Muscle of leg (tissue), 3 donors: ENCODE measurements at regions not wholly inside any gene's neighbourhood (a gene's known extent, or its start where the extent isn't known, plus 50 kb on each side); places are given as distances from the start of the nearest gene placed in this dataset.

Experiments used
- DNase-seq: peaks from one replicate; pipeline ENCODE4 v3.0.0; 2013
- H3K27ac ChIP-seq: one replicate; pipeline ENCODE4 v1.5.1; 2013; ENCODE audit warnings: mild to moderate bottlenecking, low read length, control low read depth
- H3K27me3 ChIP-seq: one replicate; pipeline ENCODE4 v1.6.1; 2013; ENCODE audit warnings: low read length; ENCODE audit not compliant: control insufficient read depth, insufficient read depth
- H3K36me3 ChIP-seq: one replicate; pipeline ENCODE4 v1.6.1; 2013; ENCODE audit warnings: low read length; ENCODE audit not compliant: control insufficient read depth, insufficient read depth
- H3K4me1 ChIP-seq: one replicate; pipeline ENCODE4 v1.6.1; 2013; ENCODE audit warnings: low read length; ENCODE audit not compliant: control insufficient read depth, insufficient read depth
- H3K4me3 ChIP-seq: one replicate; pipeline ENCODE4 v1.5.1; 2013; ENCODE audit warnings: low read length, control low read depth
- H3K9me3 ChIP-seq: replicated peaks from 2 replicates; pipeline ENCODE4 v1.6.1; 2013; ENCODE audit warnings: low read depth, low read length; ENCODE audit not compliant: control insufficient read depth
- WGBS: methylation state at CpG from one replicate; pipeline ENCODE4 v1.1.5; 2013; ENCODE audit warnings: missing lambda C conversion rate; ENCODE audit not compliant: insufficient coverage; 5-methylcytosine and 5-hydroxymethylcytosine counted together

DNA sequence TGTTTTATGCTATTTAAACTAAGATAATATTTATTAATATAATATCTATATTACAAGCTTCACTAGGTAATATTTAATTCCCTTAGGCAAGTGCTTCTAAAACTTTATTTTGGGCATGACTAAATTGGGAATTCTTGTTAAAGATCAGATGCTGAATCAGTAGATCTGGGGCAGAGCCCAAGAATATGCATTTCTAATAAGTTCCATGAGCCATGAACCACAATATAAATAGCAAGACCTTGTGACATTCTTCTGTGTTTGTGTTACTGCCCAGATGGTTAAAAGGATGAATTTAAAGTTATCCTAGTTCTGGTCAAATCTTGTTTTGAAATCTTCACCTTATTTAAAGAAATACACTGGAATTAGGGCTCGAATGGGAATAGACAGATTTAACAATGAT lies 258.4 kb upstream of the CACNA2D1 start:
- no CpG with 5 or more reads among the region's 1 CpG for WGBS
- no peak overlapping the region for H3K27ac ChIP-seq
- H3K4me3 ChIP-seq = no peak overlapping the region
- H3K4me1 ChIP-seq = no peaks in the 10 kb centered on the region
- H3K27me3 ChIP-seq = no peaks in the 10 kb centered on the region
- no peak for DNase-seq
- no peaks in the 10 kb centered on the region for H3K9me3 ChIP-seq
- no peaks in the 10 kb centered on the region for H3K36me3 ChIP-seq

DNA sequence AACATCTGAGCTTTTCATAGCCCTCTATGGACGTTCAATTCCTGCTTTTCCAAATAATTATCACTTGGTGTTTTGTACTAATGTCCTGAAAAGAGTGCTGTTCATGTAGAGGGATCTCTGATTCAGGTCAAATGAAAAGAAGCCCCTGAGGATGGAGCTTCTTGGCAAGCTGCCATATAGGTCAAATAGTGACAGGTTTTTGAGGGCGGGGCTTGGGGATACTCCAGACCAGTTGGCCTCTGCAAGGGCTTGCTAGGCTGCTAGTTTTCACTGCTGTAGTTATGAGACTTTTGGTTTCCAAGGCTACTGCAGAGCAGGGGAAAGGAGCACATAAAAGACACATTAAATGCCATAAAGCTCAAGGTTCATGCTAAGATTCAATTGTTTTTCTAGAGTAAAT lies 257.2 kb upstream of the CACNA2D1 start:
- 40% methylated on average over 1 of the region's 2 CpGs for WGBS

DNA sequence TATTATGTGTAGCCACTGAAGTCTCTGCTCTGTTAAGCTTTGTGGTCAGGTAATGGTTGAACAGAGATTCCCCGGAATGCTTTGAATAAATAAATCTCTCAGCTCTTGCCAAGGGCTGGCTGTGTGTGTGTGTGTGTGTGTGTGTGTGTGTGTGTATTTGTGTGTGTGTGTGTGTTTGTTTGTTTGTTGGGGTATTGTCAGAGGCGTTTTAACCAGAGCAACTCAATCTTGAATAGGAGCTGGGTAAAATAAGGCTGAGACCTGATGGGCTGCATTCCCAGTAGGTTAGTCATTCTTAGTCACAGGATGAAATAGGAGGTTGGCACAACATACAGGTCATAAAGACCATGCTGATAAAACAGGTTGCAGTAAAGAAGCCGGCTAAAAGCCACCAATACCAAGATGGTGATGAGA lies 256.2 kb upstream of the CACNA2D1 start:
- H3K27ac ChIP-seq = no peak overlapping the region
- WGBS = no CpG with 5 or more reads among the region's 3 CpGs
- no peak for DNase-seq
- H3K4me1 ChIP-seq = no peaks in the 10 kb centered on the region
- H3K4me3 ChIP-seq = no peak overlapping the region
- no peaks in the 10 kb centered on the region for H3K27me3 ChIP-seq
- no peaks in the 10 kb centered on the region for H3K36me3 ChIP-seq
- H3K9me3 ChIP-seq = no peaks in the 10 kb centered on the region

More for the DNA sequence above, 257.2 kb upstream of the CACNA2D1 start:
- Histone ChIP-seq H3K36me3 (no peaks in the 10 kb centered on the region), H3K27me3 (no peaks in the 10 kb centered on the region), H3K9me3 (no peaks in the 10 kb centered on the region), H3K4me1 (no peaks in the 10 kb centered on the region), H3K27ac (no peak overlapping the region), H3K4me3 (no peak overlapping the region)
- DNase-seq = peak; percentile 46

DNA sequence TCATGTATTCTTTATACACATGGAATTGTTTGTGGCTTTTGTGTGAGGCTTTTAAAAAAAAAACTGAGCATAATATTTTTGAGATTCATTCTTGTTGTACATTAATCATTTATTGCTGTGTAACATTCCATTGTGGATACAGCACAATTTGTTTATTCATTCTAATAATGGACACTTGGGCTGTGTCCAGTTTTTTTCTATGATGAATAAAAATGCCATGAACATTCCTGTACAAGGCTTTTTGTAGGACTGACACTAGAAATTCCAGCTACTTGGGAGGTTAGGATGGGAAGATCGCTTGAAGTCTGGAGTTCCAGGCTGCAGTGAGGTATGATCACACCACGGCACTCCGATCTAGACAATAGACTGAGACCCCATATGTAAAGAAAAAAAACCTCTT lies 254.3 kb upstream of the CACNA2D1 start:
- Histone ChIP-seq H3K36me3 (no peaks in the 10 kb centered on the region), H3K4me3 (no peak overlapping the region), H3K9me3 (no peaks in the 10 kb centered on the region), H3K4me1 (no peaks in the 10 kb centered on the region), H3K27me3 (no peaks in the 10 kb centered on the region), H3K27ac (no peak overlapping the region)
- no peak for DNase-seq
- no CpG with 5 or more reads among the region's 3 CpGs for WGBS

DNA sequence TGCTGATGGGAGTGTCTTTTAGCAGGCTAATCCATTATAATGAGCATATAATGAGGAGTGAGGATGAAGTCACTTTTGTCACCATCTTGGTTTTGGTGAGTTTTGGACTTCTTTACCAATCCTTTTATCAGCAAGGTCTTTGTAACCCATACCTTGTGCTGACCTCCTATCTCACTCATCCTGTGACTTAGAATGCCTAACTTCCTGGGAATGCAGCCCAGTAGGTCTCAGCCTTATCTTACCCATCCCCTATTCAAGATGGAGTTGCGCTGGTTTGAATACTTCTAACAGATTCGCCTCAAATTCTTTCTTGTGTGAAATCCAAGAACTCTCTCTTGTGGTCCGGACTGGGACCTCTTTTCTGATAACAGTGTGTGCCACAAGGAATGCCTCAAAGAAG lies 253.1 kb upstream of the CACNA2D1 start:
- H3K4me1 ChIP-seq = no peaks in the 10 kb centered on the region
- H3K9me3 ChIP-seq = no peaks in the 10 kb centered on the region
- DNase-seq = no peak
- no peak overlapping the region for H3K27ac ChIP-seq
- H3K27me3 ChIP-seq = no peaks in the 10 kb centered on the region
- no peaks in the 10 kb centered on the region for H3K36me3 ChIP-seq
- no peak overlapping the region for H3K4me3 ChIP-seq
- WGBS = no CpG with 5 or more reads among the region's 3 CpGs

DNA sequence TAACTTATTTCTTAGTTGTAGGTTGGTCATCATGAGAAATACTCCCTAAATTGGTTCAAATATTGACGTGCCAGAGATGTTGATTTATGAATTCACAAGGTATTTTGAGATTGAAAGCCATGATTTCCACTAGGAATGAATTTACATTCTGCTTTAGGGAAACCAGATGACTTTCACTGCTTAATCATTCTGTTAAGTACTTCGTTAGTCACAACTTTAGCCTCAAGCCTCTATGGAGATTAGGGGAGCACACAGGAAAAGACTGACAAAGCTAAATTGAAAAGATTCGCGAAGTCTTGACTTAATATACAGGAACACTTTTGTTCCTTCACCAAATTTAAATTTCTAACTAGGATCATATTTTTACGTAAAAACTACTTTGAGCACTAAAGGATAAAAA lies 250.4 kb upstream of the CACNA2D1 start:
- no peak for DNase-seq
- no peak overlapping the region for H3K4me3 ChIP-seq
- H3K27ac ChIP-seq = no peak overlapping the region
- no peaks in the 10 kb centered on the region for H3K36me3 ChIP-seq
- no peaks in the 10 kb centered on the region for H3K27me3 ChIP-seq
- no peaks in the 10 kb centered on the region for H3K9me3 ChIP-seq
- no CpG with 5 or more reads among the region's 5 CpGs for WGBS
- H3K4me1 ChIP-seq = no peaks in the 10 kb centered on the region

DNA sequence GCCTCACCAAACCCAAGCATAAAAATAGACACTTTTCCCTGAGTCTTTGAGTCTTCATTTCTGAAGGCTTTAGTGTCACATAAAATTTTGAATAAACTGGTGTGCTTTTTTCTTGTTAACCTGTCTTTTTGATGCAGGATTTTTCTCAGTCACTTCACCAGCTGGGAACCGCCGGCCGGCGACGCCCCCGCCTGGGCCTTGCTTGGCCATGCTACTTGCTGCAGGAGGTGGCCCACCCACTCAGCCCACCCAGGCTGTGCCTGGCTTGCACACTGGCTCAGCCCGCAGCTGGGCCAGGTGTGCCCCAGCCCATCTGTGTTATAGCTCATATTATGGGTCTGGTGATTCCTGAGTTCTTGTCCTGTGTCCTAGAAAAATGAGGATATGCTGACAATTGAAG lies 247.4 kb upstream of the CACNA2D1 start:
- no peaks in the 10 kb centered on the region for H3K4me1 ChIP-seq
- no peaks in the 10 kb centered on the region for H3K9me3 ChIP-seq
- 86% methylated on average over 6 of the region's 7 CpGs for WGBS

DNA sequence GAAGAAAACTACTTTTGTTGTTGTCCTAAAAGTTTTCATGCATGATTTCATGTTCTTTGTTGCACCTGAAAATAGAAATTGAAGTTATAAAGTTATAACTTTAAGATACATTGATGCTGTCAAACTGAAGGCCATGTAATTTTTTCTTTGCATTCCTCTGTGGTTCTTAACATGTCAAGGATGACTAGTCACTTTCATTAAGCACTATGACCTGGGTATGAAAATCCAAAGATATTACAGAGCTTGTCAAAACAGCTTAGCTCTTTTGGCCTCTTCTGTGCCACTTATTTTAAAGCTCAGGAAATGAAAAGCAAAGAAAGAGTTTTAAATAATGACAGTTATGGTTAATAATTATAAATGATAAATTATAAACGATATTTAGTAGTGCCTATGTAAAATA lies 241.6 kb upstream of the CACNA2D1 start:
- Histone ChIP-seq H3K27ac (no peak overlapping the region), H3K9me3 (no peaks in the 10 kb centered on the region), H3K36me3 (no peaks in the 10 kb centered on the region), H3K4me1 (no peaks in the 10 kb centered on the region), H3K4me3 (no peak overlapping the region), H3K27me3 (no peaks in the 10 kb centered on the region)
- 100% methylated on average over 1 of the region's 1 CpG for WGBS
- DNase-seq = no peak

More for the DNA sequence above, 247.4 kb upstream of the CACNA2D1 start:
- no peak for DNase-seq
- H3K27me3 ChIP-seq = no peaks in the 10 kb centered on the region
- H3K4me3 ChIP-seq = no peak overlapping the region
- no peaks in the 10 kb centered on the region for H3K36me3 ChIP-seq
- no peak overlapping the region for H3K27ac ChIP-seq

DNA sequence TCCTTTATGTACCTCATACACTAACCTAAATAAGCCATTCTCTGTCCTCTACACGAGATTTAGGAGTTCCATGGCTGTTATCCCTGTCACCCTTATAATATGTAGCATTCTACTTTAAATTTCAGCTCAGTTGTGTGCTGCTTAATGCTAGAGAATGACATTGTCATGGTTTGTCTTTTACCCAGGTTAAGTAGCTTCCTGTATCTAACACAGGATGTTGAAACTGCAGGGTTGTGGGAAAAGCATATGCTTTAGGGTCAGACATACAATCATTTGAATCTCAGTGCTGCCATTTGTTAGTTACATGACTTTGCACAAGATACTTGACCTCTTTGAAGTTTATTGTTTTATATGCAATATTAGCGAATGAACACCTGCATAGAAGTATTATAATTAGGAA lies 235.1 kb upstream of the CACNA2D1 start:
- DNase-seq = no peak
- no peaks in the 10 kb centered on the region for H3K4me1 ChIP-seq
- no peak overlapping the region for H3K4me3 ChIP-seq
- WGBS = 20% methylated on average over 1 of the region's 2 CpGs
- no peaks in the 10 kb centered on the region for H3K9me3 ChIP-seq
- no peak overlapping the region for H3K27ac ChIP-seq
- no peaks in the 10 kb centered on the region for H3K27me3 ChIP-seq
- H3K36me3 ChIP-seq = no peaks in the 10 kb centered on the region

DNA sequence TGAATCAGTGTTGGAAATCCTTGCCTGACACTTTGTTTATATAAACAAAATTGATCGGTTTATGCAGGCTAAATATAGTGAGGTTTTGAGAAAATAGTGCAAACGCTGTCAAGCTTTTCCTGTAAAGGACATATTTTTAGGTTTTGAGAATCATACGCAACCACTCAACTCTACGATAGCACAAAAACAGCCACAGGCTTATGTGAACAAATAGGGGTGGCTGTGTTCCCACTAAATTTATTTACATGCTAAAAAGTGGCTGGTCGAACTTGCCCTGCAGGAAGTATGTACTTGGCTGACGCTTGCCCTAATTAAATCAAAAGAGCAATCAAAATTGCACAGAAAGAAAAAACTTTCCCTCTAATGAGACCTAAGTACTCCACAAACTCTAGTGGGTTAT lies 234.7 kb upstream of the CACNA2D1 start:
- Histone ChIP-seq H3K36me3 (no peaks in the 10 kb centered on the region), H3K27ac (no peak overlapping the region), H3K4me1 (no peaks in the 10 kb centered on the region), H3K4me3 (no peak overlapping the region), H3K9me3 (no peaks in the 10 kb centered on the region), H3K27me3 (no peaks in the 10 kb centered on the region)
- 60% methylated on average over 1 of the region's 6 CpGs for WGBS
- DNase-seq = no peak

DNA sequence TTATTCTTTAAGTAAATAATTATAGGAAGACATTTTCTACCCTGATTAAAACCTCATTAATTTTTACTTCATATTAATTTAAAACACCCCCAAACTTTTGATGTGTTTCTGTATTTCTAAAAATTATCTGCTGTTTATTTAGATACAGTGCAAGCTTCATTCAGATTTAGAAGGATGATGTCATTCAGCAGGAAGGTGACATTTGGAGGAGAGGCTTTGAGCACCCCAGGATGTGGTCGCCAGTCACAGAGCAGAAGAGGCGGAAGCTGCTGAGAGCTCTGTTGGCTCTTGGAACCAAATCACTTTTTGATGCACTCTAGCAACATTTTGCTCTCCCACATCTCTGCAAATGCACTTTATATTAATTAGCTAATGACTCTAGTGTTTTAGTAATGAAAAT lies 233.9 kb upstream of the CACNA2D1 start:
- no peaks in the 10 kb centered on the region for H3K27me3 ChIP-seq
- H3K4me3 ChIP-seq = no peak overlapping the region
- no CpG with 5 or more reads among the region's 2 CpGs for WGBS
- no peaks in the 10 kb centered on the region for H3K4me1 ChIP-seq
- no peak for DNase-seq
- H3K9me3 ChIP-seq = no peaks in the 10 kb centered on the region
- no peaks in the 10 kb centered on the region for H3K36me3 ChIP-seq
- H3K27ac ChIP-seq = no peak overlapping the region
